ENCODE measurements at regions not wholly inside any gene's neighbourhood (a gene's known extent, or its start where the extent isn't known, plus 50 kb on each side); places are given as distances from the start of the nearest gene placed in this dataset.

GRCh38 chr6:139514819-139515218 is 140.4 kb upstream of the CITED2 start:
- DNase-seq (ENCODE audit: low read depth) = no peak

GRCh38 chr6:139510040-139510790 is 135.8 kb upstream of the CITED2 start:
- no peak for DNase-seq (ENCODE audit: low read depth)

- no peak for DNase-seq (ENCODE audit: low read depth)
Measured at GRCh38 chr6:139509167-139509566, 134.7 kb upstream of the CITED2 start.

GRCh38 chr6:139508576-139508975 is 134.1 kb upstream of the CITED2 start:
- DNase-seq (ENCODE audit: low read depth) = no peak

- no peak for DNase-seq (ENCODE audit: low read depth)
Measured at GRCh38 chr6:139508023-139508422, 133.6 kb upstream of the CITED2 start.

GRCh38 chr6:139500977-139501376 is 126.5 kb upstream of the CITED2 start:
- no peak for DNase-seq (ENCODE audit: low read depth)

GRCh38 chr6:139498715-139499114 is 124.3 kb upstream of the CITED2 start:
- DNase-seq (ENCODE audit: low read depth) = no peak

- no peak for DNase-seq (ENCODE audit: low read depth)
Measured at GRCh38 chr6:139497345-139497961, 123.0 kb upstream of the CITED2 start.

GRCh38 chr6:139496654-139497344 is 122.4 kb upstream of the CITED2 start:
- DNase-seq (ENCODE audit: low read depth) = no peak

GRCh38 chr6:139494376-139494990 is 120.0 kb upstream of the CITED2 start:
- DNase-seq (ENCODE audit: low read depth) = no peak

GRCh38 chr6:139490482-139490881 is 116.0 kb upstream of the CITED2 start:
- no peak for DNase-seq (ENCODE audit: low read depth)

- no peak for DNase-seq (ENCODE audit: low read depth)
Measured at GRCh38 chr6:139486476-139486799, 112.0 kb upstream of the CITED2 start.

- no peak for DNase-seq (ENCODE audit: low read depth)
Measured at GRCh38 chr6:139485742-139486475, 111.5 kb upstream of the CITED2 start.

- no peak for DNase-seq (ENCODE audit: low read depth)
Measured at GRCh38 chr6:139485185-139485584, 110.7 kb upstream of the CITED2 start.

- no peak for DNase-seq (ENCODE audit: low read depth)
Measured at GRCh38 chr6:139483079-139483478, 108.6 kb upstream of the CITED2 start.

- no peak for DNase-seq (ENCODE audit: low read depth)
Measured at GRCh38 chr6:139482287-139482686, 107.8 kb upstream of the CITED2 start.

GRCh38 chr6:139480356-139481165 is 106.1 kb upstream of the CITED2 start:
- no peak for DNase-seq (ENCODE audit: low read depth)

GRCh38 chr6:139479433-139480222 is 105.2 kb upstream of the CITED2 start:
- no peak for DNase-seq (ENCODE audit: low read depth)

- no peak for DNase-seq (ENCODE audit: low read depth)
Measured at GRCh38 chr6:139475646-139476045, 101.2 kb upstream of the CITED2 start.

GRCh38 chr6:139475241-139475640 is 100.8 kb upstream of the CITED2 start:
- DNase-seq (ENCODE audit: low read depth) = no peak
